ENCODE measurements at regions not wholly inside any gene's neighbourhood (a gene's known extent, or its start where the extent isn't known, plus 50 kb on each side); places are given as distances from the start of the nearest gene placed in this dataset.

DNA sequence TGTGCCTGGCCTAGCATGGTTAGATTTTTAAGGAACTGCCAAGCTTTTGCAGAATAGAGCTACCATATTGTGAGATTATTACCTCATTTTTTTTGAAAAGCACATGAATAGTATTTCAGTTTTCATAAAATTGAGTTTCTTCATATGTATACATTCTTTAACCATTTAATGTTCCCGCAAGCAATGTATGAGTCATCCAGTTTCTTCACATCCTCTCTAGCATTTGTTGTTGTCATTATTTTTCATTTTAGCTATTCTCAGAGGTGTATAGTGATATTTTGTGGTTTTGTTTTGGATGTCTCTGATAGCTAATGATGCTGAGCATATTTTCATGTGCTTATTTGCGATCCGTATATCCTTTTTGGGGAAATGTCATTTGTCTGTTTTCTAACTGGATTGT, 74.9 kb downstream of the GLUD2 start:
- TF ChIP-seq, protein P1, sequence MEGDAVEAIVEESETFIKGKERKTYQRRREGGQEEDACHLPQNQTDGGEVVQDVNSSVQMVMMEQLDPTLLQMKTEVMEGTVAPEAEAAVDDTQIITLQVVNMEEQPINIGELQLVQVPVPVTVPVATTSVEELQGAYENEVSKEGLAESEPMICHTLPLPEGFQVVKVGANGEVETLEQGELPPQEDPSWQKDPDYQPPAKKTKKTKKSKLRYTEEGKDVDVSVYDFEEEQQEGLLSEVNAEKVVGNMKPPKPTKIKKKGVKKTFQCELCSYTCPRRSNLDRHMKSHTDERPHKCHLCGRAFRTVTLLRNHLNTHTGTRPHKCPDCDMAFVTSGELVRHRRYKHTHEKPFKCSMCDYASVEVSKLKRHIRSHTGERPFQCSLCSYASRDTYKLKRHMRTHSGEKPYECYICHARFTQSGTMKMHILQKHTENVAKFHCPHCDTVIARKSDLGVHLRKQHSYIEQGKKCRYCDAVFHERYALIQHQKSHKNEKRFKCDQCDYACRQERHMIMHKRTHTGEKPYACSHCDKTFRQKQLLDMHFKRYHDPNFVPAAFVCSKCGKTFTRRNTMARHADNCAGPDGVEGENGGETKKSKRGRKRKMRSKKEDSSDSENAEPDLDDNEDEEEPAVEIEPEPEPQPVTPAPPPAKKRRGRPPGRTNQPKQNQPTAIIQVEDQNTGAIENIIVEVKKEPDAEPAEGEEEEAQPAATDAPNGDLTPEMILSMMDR (IDR thresholded peaks at IDR 0.05; ENCODE audit: low read length), result no peak
- TF ChIP-seq EZH2 (optimal IDR thresholded peaks at IDR 0.05; ENCODE audit: low read depth, low read length), result no peak
- TF ChIP-seq EZH2phosphoT487 (IDR thresholded peaks at IDR 0.05; ENCODE audit: low read length), result no peak
